GM10266 (cell line): ENCODE measurements at regions not wholly inside any gene's neighbourhood (a gene's known extent, or its start where the extent isn't known, plus 50 kb on each side); places are given as distances from the start of the nearest gene placed in this dataset.

Experiments
- DNase-seq: peaks from one replicate; pipeline ENCODE4 v3.0.0; 2012; ENCODE audit errors: extremely low spot score
- CTCF ChIP-seq: IDR thresholded peaks from 2 replicates; pipeline ENCODE4 v1.5.1; 2012; ENCODE audit warnings: mild to moderate bottlenecking, low read depth; ENCODE audit not compliant: control insufficient read depth, insufficient read depth; ENCODE audit errors: missing control alignments

GRCh38 chr4:14449308-14449707 is 553.0 kb upstream of the CPEB2 start:
- DNase-seq: no peak
- TF ChIP-seq CTCF: no peak

- TF ChIP-seq CTCF: no peak
- no peak for DNase-seq
Observed at GRCh38 chr4:14452001-14452400, 550.3 kb upstream of the CPEB2 start.

GRCh38 chr4:14452764-14453163 is 549.5 kb upstream of the CPEB2 start:
- no peak for DNase-seq
- no peak for TF ChIP-seq CTCF

GRCh38 chr4:14458463-14458862 is 543.8 kb upstream of the CPEB2 start:
- DNase-seq: no peak
- TF ChIP-seq CTCF: no peak

- TF ChIP-seq CTCF: no peak
- no peak for DNase-seq
Observed at GRCh38 chr4:14465057-14465456, 537.2 kb upstream of the CPEB2 start.

- DNase-seq: no peak
- no peak for TF ChIP-seq CTCF
Observed at GRCh38 chr4:14465507-14465906, 536.8 kb upstream of the CPEB2 start.

GRCh38 chr4:14478504-14478903 is 523.8 kb upstream of the CPEB2 start:
- DNase-seq: no peak
- no peak for TF ChIP-seq CTCF
